Kidney (tissue), 13 donors: ENCODE measurements at regions not wholly inside any gene's neighbourhood (a gene's known extent, or its start where the extent isn't known, plus 50 kb on each side); places are given as distances from the start of the nearest gene placed in this dataset.

Experiments used
- DNase-seq, 5 donors: peaks; one replicate each; pipeline ENCODE4 v3.0.0-alpha.2; 2013 to 2020
- FAIRE-seq: peaks from 2 replicates; lab custom pipeline; 2012; peaks lifted over from hg19 to GRCh38; lab: Jason Lieb, UNC
- H3K27ac ChIP-seq, 2 donors: one replicate each; pipeline ENCODE4 v1.7.0; 2013; ENCODE audit warnings: low read depth in 2 of 2, low read length in 2 of 2, inconsistent platforms in 1 of 2
- H3K27me3 ChIP-seq: one replicate; pipeline ENCODE4 v1.7.1; 2013; ENCODE audit warnings: low read length, inconsistent platforms; ENCODE audit not compliant: control insufficient read depth, insufficient read depth
- H3K36me3 ChIP-seq, 3 donors: one replicate each; pipeline versions ENCODE4 v1.7.0 to v1.7.1; 2013; ENCODE audit warnings: low read length in 3 of 3, control low read depth in 1 of 3, inconsistent platforms in 1 of 3; ENCODE audit not compliant: insufficient read depth in 3 of 3, control insufficient read depth in 2 of 3
- H3K4me1 ChIP-seq, 3 donors: one replicate each; pipeline versions ENCODE4 v1.7.0 to v1.7.1; 2013; ENCODE audit warnings: low read length in 3 of 3, inconsistent platforms in 1 of 3, low read depth in 1 of 3; ENCODE audit not compliant: control insufficient read depth in 2 of 3, insufficient read depth in 2 of 3
- H3K4me3 ChIP-seq, 3 donors: one replicate each; pipeline versions ENCODE4 v1.7.0 to v1.8.1; 2013; ENCODE audit warnings: low read length in 3 of 3, control low read depth in 1 of 3, inconsistent platforms in 1 of 3
- H3K9ac ChIP-seq, 3 donors: one replicate each; pipeline versions ENCODE4 v1.7.0 to v1.7.1; 2013; ENCODE audit warnings: low read length in 3 of 3, control low read depth in 1 of 3, inconsistent platforms in 1 of 3
- H3K9me3 ChIP-seq, 3 donors: one replicate each; pipeline versions ENCODE4 v1.7.0 to v1.7.1; 2013; ENCODE audit warnings: low read length in 3 of 3, control low read depth in 1 of 3, inconsistent platforms in 1 of 3; ENCODE audit not compliant: control insufficient read depth in 2 of 3, insufficient read depth in 1 of 3
- CTCF ChIP-seq: IDR thresholded peaks from 3 replicates; pipeline ENCODE4 v1.5.1; 2012; ENCODE audit warnings: mild to moderate bottlenecking, moderate library complexity, borderline replicate concordance; ENCODE audit not compliant: insufficient read depth; ENCODE audit errors: extremely low read depth
- intact Hi-C: fragments of 100-400 bp; cut with DNase I; formaldehyde crosslinking; loops from one replicate; pipeline ENCODE4 v1.11.1; 2022
- donor health status: control.
- donor health status: control.
- donor health status: control.
- donor health status: control.
- donor health status: control.
- donor health status: DM: yes; HTN: yes; CAD: no.
- donor health status: Normal renal cell carcinoma (clear cell type).

DNA sequence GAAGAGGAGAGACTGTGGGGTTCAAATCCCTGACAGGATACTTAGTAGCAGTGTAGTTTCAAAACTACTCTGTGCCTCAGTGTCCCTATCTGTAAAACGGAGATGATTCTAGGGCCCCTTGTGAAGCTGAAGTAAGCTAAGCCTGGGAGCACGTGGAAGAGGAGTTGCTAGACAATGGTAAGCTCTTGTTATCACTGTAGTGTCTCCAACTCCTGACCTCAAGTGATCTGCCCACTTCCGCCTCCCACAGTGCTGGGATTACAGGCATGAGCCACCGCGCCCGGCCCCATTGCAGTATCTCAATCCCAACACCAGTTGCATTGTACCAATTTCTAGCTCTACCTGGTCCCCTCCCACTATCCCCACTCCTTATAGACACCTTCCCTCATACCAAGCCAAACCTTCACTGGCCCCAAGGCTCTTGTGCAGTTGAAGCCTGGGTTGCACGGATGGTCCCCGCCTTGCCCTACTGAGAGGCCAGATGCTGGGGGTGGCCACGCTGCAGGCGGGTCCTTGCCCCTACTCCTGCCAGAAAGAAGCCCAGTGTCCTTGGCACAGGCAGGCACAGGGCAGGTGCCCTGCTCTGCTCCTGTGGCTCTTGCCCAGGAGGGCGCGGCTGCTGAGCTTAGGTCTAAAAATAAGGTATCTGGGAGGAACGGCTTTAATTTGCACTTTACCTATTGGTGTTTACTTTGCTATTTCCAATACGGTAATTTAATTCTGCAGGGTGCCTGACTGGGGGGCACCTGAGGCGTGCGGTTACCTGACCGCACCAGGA, 118.1 kb downstream of the VEGFA start:
- no peak for FAIRE-seq
- peaks cover 0 to 7% (median 0%) of the 10 kb centered on the region in 3 donors for H3K4me1 ChIP-seq
- no peak overlapping the region for H3K27ac ChIP-seq
- intact Hi-C loops = no loop called here
- no peaks in the 10 kb centered on the region for H3K36me3 ChIP-seq
- H3K27me3 ChIP-seq = no peaks in the 10 kb centered on the region
- TF ChIP-seq CTCF = no peak
- H3K9ac ChIP-seq = no peak overlapping the region
- no peaks in the 10 kb centered on the region for H3K9me3 ChIP-seq
- H3K4me3 ChIP-seq = no peak overlapping the region
- DNase-seq = peak in 1 of 5 donors; percentile 49

- no peak overlapping the region for H3K4me3 ChIP-seq
- no peaks in the 10 kb centered on the region for H3K36me3 ChIP-seq
- no peak overlapping the region for H3K9ac ChIP-seq
- intact Hi-C loops = no loop called here
- peaks cover 0 to 7% (median 0%) of the 10 kb centered on the region in 3 donors for H3K4me1 ChIP-seq
- H3K27me3 ChIP-seq = no peaks in the 10 kb centered on the region
- H3K9me3 ChIP-seq = no peaks in the 10 kb centered on the region
- DNase-seq (peak in 1 of 5 donors; percentile 80), FAIRE-seq (no peak)
- H3K27ac ChIP-seq = no peak overlapping the region
- no peak for TF ChIP-seq CTCF
Measured at GRCh38 chr6:43887340-43887858, 117.4 kb downstream of the VEGFA start.

DNA sequence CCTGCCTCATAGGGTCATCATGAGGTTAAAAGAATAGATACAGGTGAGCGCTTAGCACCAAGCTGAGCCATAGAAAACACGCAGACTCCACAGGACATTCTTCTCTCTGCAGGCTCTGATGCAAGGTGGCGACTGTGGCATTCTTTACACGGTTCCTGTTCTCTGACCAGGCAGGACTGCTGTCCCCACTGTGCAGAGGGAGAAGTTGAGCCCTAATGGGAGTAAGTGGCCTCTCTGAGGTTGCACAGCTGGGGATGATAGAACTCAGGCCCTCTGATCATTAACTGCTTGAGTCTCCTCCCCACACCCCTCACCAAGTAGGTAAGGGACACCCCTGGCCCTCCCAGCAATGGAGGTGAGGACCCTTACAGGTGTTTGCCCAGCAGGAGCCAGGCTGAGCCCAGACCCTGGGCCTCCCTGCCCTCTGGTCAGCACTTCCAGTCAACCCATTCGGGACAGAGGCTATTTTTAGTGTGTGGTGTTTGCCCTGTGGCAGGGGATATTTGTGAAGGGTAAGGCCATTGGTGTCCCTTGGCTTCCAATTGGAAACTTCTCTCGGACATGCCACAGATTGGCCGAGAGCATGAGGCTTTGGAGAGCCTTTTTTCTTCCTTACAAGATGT, 116.8 kb downstream of the VEGFA start:
- no peak overlapping the region for H3K9ac ChIP-seq
- peaks cover 0 to 7% (median 0%) of the 10 kb centered on the region in 3 donors for H3K4me1 ChIP-seq
- no peak for FAIRE-seq
- no peaks in the 10 kb centered on the region for H3K36me3 ChIP-seq
- H3K27me3 ChIP-seq = no peaks in the 10 kb centered on the region
- H3K27ac ChIP-seq = no peak overlapping the region
- DNase-seq = peak in 1 of 5 donors; percentile 45
- H3K9me3 ChIP-seq = no peaks in the 10 kb centered on the region
- intact Hi-C loops = no loop called here
- H3K4me3 ChIP-seq = no peak overlapping the region
- TF ChIP-seq CTCF = no peak
